Astrocyte (in vitro differentiated cells and primary cell): ENCODE measurements at regions not wholly inside any gene's neighbourhood (a gene's known extent, or its start where the extent isn't known, plus 50 kb on each side); places are given as distances from the start of the nearest gene placed in this dataset.

ENCODE experiments used
- CTCF ChIP-seq: IDR thresholded peaks from 2 replicates; pipeline ENCODE4 v1.5.1; 2011; ENCODE audit warnings: low read depth, mild to moderate bottlenecking, inconsistent platforms, low read length, moderate library complexity; ENCODE audit not compliant: insufficient read depth
- EZH2 ChIP-seq: IDR thresholded peaks from 2 replicates; pipeline ENCODE4 v1.6.1; 2012; ENCODE audit warnings: mild to moderate bottlenecking, low read length, inconsistent platforms; ENCODE audit not compliant: insufficient read depth

GRCh38 chr5:3330442-3330841 lies 265.2 kb upstream of the IRX1 start:
- TF ChIP-seq CTCF (no peak), EZH2 (no peak)
